NCI-H146 treated with DMSO at 0.1 percent for 48 hours (cell line): ENCODE measurements at regions not wholly inside any gene's neighbourhood (a gene's known extent, or its start where the extent isn't known, plus 50 kb on each side); places are given as distances from the start of the nearest gene placed in this dataset.
A peak's percentile ranks its signal among the peaks of the same experiment; 100 is the strongest.

Experiments
- DNase-seq: peaks from one replicate; lab custom pipeline; 2025; ENCODE audit not compliant: unreplicated experiment; lab: John Stamatoyannopoulos, UW

GRCh38 chr5:21694567-21694966 lies 1158.6 kb downstream of the CDH12 start:
- DNase-seq: no peak

GRCh38 chr5:21693591-21693990 lies 1159.6 kb downstream of the CDH12 start:
- no peak for DNase-seq

GRCh38 chr5:21689587-21689986 lies 1163.6 kb downstream of the CDH12 start:
- DNase-seq: no peak

GRCh38 chr5:21688655-21689054 lies 1164.5 kb downstream of the CDH12 start:
- no peak for DNase-seq

- no peak for DNase-seq
These were observed 1165.5 kb downstream of the CDH12 start for GRCh38 chr5:21687621-21688020.

- no peak for DNase-seq
These were observed 1166.4 kb downstream of the CDH12 start for GRCh38 chr5:21686706-21687105.

- no peak for DNase-seq
These were observed 1167.6 kb downstream of the CDH12 start for GRCh38 chr5:21685522-21685921.

GRCh38 chr5:21684992-21685391 lies 1168.2 kb downstream of the CDH12 start:
- no peak for DNase-seq

GRCh38 chr5:21681911-21682310 lies 1171.2 kb downstream of the CDH12 start:
- DNase-seq: no peak

- no peak for DNase-seq
These were observed 1172.5 kb downstream of the CDH12 start for GRCh38 chr5:21680641-21681040.

- no peak for DNase-seq
These were observed 1172.9 kb downstream of the CDH12 start for GRCh38 chr5:21680196-21680595.

- no peak for DNase-seq
These were observed 1174.6 kb downstream of the CDH12 start for GRCh38 chr5:21678526-21678925.

GRCh38 chr5:21672911-21673310 lies 1180.2 kb downstream of the CDH12 start:
- DNase-seq: no peak

GRCh38 chr5:21672360-21672759 lies 1180.8 kb downstream of the CDH12 start:
- no peak for DNase-seq

GRCh38 chr5:21665524-21665923 lies 1187.6 kb downstream of the CDH12 start:
- no peak for DNase-seq

GRCh38 chr5:21663082-21663481 lies 1190.1 kb downstream of the CDH12 start:
- no peak for DNase-seq

GRCh38 chr5:21661184-21661583 lies 1192.0 kb downstream of the CDH12 start:
- no peak for DNase-seq

- DNase-seq: no peak
These were observed 1198.6 kb downstream of the CDH12 start for GRCh38 chr5:21654556-21654955.

GRCh38 chr5:21649969-21650368 lies 1203.2 kb downstream of the CDH12 start:
- DNase-seq: peak; percentile 72

- no peak for DNase-seq
These were observed 1206.7 kb downstream of the CDH12 start for GRCh38 chr5:21646469-21646868.

GRCh38 chr5:21644032-21644431 lies 1209.1 kb downstream of the CDH12 start:
- no peak for DNase-seq

GRCh38 chr5:21642312-21642711 lies 1210.8 kb downstream of the CDH12 start:
- DNase-seq: no peak

- no peak for DNase-seq
These were observed 1229.3 kb downstream of the CDH12 start for GRCh38 chr5:21623831-21624230.

GRCh38 chr5:21615195-21615765 lies 1237.9 kb downstream of the CDH12 start:
- DNase-seq: peak; percentile 74
